WTC11 (cell line): ENCODE measurements at regions not wholly inside any gene's neighbourhood (a gene's known extent, or its start where the extent isn't known, plus 50 kb on each side); places are given as distances from the start of the nearest gene placed in this dataset.

Experiments
- ATAC-seq: fragments of 200-7000 bp; cut with Tn5 transposase; 2 replicates; pipeline ENCODE4 v1.10.0; 2021; ENCODE audit warnings: mild to moderate bottlenecking, moderate library complexity
- CTCF ChIA-PET: fragments of 300-600 bp; sonication (Branson Sonifier 250); formaldehyde crosslinking; loops from one replicate; lab custom pipeline; 2021; ENCODE audit warnings: antibody characterized with exemption; lab: Charles Lee
- POLR2A ChIA-PET: fragments of 350-600 bp; sonication (Branson Sonifier 250); formaldehyde crosslinking; loops from one replicate; lab custom pipeline; 2021; ENCODE audit warnings: antibody characterized with exemption; lab: Charles Lee
- DNase-seq: peaks from one replicate; pipeline ENCODE4 v3.0.0; 2021; ENCODE audit warnings: low spot score
- H3K27ac Mint-ChIP-seq: 2 replicates; pipeline ENCODE4 v1.8.0; 2021; ENCODE audit warnings: mixed read lengths
- H3K27me3 Mint-ChIP-seq: 2 replicates; pipeline ENCODE4 v1.8.0; 2021; ENCODE audit warnings: low read depth, mild to moderate bottlenecking, moderate library complexity, mixed read lengths
- H3K36me3 Mint-ChIP-seq: 2 replicates; pipeline ENCODE4 v1.8.0; 2021; ENCODE audit warnings: mixed read lengths
- H3K4me1 Mint-ChIP-seq: 2 replicates; pipeline ENCODE4 v1.8.0; 2022; ENCODE audit warnings: mixed read lengths
- H3K4me3 Mint-ChIP-seq: 2 replicates; pipeline ENCODE4 v1.8.0; 2021; ENCODE audit warnings: mild to moderate bottlenecking, moderate library complexity, mixed read lengths
- H3K9me3 Mint-ChIP-seq: 2 replicates; pipeline ENCODE4 v1.8.0; 2021; ENCODE audit warnings: mixed read lengths
- CBFB ChIP-seq: sonication (generic); formaldehyde crosslinking; IDR thresholded peaks from 2 replicates; pipeline ENCODE4 v1.8.1; 2022; ENCODE audit warnings: mild to moderate bottlenecking, low read depth, missing genetic modification reagents
- FOXP1 ChIP-seq: sonication (generic); formaldehyde crosslinking; IDR thresholded peaks from 2 replicates; pipeline ENCODE4 v1.8.0; 2022; ENCODE audit warnings: missing genetic modification reagents, mild to moderate bottlenecking, moderate library complexity, borderline replicate concordance
- JAZF1 ChIP-seq: fragments of 250-450 bp; sonication (Bioruptor Pico); IDR thresholded peaks from 2 replicates; pipeline ENCODE4 v1.9.0; 2021; ENCODE audit warnings: moderate library complexity, mild to moderate bottlenecking, inconsistent platforms
- NFATC4 ChIP-seq: fragments of 250-450 bp; sonication (Bioruptor Pico); IDR thresholded peaks from 2 replicates; pipeline ENCODE4 v1.9.0; 2021; ENCODE audit warnings: mild to moderate bottlenecking
- OVOL2 ChIP-seq: fragments of 250-450 bp; sonication (Bioruptor Pico); IDR thresholded peaks from 2 replicates; pipeline ENCODE4 v1.9.0; 2021; ENCODE audit warnings: mild to moderate bottlenecking, borderline replicate concordance
- RELA ChIP-seq: sonication (generic); formaldehyde crosslinking; IDR thresholded peaks from 2 replicates; pipeline ENCODE4 v1.8.1; 2022; ENCODE audit warnings: missing genetic modification reagents, mild to moderate bottlenecking, borderline replicate concordance
- RORB ChIP-seq: fragments of 250-450 bp; sonication (Bioruptor Pico); IDR thresholded peaks from 2 replicates; pipeline ENCODE4 v1.9.0; 2021; ENCODE audit warnings: mild to moderate bottlenecking
- SMAD4 ChIP-seq: sonication (generic); formaldehyde crosslinking; IDR thresholded peaks from 2 replicates; pipeline ENCODE4 v1.8.0; 2022; ENCODE audit warnings: mild to moderate bottlenecking, missing genetic modification reagents
- ZBTB21 ChIP-seq: sonication (generic); formaldehyde crosslinking; IDR thresholded peaks from 2 replicates; pipeline ENCODE4 v1.8.1; 2023; ENCODE audit warnings: mild to moderate bottlenecking, missing genetic modification reagents, borderline replicate concordance
- ZNF121 ChIP-seq: sonication (generic); formaldehyde crosslinking; IDR thresholded peaks from 2 replicates; pipeline ENCODE4 v1.8.0; 2023; ENCODE audit warnings: missing genetic modification reagents
- ZNF219 ChIP-seq: sonication (generic); formaldehyde crosslinking; IDR thresholded peaks from 2 replicates; pipeline ENCODE4 v1.8.0; 2023; ENCODE audit warnings: missing genetic modification reagents, mild to moderate bottlenecking, borderline replicate concordance
- ZNF263 ChIP-seq: sonication (generic); formaldehyde crosslinking; IDR thresholded peaks from 2 replicates; pipeline ENCODE4 v1.8.1; 2022; ENCODE audit warnings: low read depth, mild to moderate bottlenecking, moderate library complexity, missing genetic modification reagents
- TF ChIP-seq, protein P1 (sequence below): sonication (generic); formaldehyde crosslinking; IDR thresholded peaks from 2 replicates; pipeline ENCODE4 v1.8.0; 2023; ENCODE audit warnings: mild to moderate bottlenecking, missing genetic modification reagents
- TF ChIP-seq, protein P2 (sequence below): sonication (generic); formaldehyde crosslinking; IDR thresholded peaks from 2 replicates; pipeline ENCODE4 v1.8.0; 2022; ENCODE audit warnings: mild to moderate bottlenecking, missing genetic modification reagents
- TF ChIP-seq, protein P3 (sequence below): sonication (generic); formaldehyde crosslinking; IDR thresholded peaks from 2 replicates; pipeline ENCODE4 v1.8.1; 2023; ENCODE audit warnings: mild to moderate bottlenecking, missing genetic modification reagents, moderate library complexity
- TF ChIP-seq, protein P4 (sequence below): sonication (generic); formaldehyde crosslinking; IDR thresholded peaks from 2 replicates; pipeline ENCODE4 v1.8.1; 2023; ENCODE audit warnings: mild to moderate bottlenecking, missing genetic modification reagents, moderate library complexity
- TF ChIP-seq, protein P5 (sequence below): sonication (generic); formaldehyde crosslinking; IDR thresholded peaks from 2 replicates; pipeline ENCODE4 v1.8.0; 2022; ENCODE audit warnings: mild to moderate bottlenecking, missing genetic modification reagents
- TF ChIP-seq, protein P6 (sequence below): sonication (generic); formaldehyde crosslinking; IDR thresholded peaks from 2 replicates; pipeline ENCODE4 v1.8.1; 2023; ENCODE audit warnings: mild to moderate bottlenecking, moderate library complexity, missing genetic modification reagents
- TF ChIP-seq, protein P7 (sequence below): sonication (generic); formaldehyde crosslinking; IDR thresholded peaks from 2 replicates; pipeline ENCODE4 v1.8.0; 2022; ENCODE audit warnings: mild to moderate bottlenecking, missing genetic modification reagents

DNA sequence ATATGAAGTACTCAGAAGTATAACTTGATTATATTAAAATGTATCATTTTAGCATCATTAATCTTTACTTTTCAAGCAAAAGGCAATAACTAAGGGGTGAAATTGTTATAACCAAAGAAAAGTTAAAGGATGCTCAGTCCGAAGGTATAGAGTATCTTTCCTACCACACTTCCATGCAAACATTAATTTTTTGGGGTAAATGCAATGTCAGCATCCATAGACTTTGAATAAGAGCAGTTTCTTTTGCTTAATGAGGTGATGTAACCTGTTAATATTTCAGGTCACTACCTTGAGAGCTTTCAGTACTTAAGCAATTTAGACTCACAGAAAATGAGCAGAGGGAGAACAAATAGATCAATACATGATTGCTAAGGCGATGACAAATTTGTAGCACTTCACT, 1093.5 kb downstream of the PLA2G4A start (continued):
- TF ChIP-seq, protein P1, sequence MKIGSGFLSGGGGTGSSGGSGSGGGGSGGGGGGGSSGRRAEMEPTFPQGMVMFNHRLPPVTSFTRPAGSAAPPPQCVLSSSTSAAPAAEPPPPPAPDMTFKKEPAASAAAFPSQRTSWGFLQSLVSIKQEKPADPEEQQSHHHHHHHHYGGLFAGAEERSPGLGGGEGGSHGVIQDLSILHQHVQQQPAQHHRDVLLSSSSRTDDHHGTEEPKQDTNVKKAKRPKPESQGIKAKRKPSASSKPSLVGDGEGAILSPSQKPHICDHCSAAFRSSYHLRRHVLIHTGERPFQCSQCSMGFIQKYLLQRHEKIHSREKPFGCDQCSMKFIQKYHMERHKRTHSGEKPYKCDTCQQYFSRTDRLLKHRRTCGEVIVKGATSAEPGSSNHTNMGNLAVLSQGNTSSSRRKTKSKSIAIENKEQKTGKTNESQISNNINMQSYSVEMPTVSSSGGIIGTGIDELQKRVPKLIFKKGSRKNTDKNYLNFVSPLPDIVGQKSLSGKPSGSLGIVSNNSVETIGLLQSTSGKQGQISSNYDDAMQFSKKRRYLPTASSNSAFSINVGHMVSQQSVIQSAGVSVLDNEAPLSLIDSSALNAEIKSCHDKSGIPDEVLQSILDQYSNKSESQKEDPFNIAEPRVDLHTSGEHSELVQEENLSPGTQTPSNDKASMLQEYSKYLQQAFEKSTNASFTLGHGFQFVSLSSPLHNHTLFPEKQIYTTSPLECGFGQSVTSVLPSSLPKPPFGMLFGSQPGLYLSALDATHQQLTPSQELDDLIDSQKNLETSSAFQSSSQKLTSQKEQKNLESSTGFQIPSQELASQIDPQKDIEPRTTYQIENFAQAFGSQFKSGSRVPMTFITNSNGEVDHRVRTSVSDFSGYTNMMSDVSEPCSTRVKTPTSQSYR, result no peak
- no peak for TF ChIP-seq CBFB
- TF ChIP-seq ZNF219 (CRISPR knock-in tag), result no peak

DNA sequence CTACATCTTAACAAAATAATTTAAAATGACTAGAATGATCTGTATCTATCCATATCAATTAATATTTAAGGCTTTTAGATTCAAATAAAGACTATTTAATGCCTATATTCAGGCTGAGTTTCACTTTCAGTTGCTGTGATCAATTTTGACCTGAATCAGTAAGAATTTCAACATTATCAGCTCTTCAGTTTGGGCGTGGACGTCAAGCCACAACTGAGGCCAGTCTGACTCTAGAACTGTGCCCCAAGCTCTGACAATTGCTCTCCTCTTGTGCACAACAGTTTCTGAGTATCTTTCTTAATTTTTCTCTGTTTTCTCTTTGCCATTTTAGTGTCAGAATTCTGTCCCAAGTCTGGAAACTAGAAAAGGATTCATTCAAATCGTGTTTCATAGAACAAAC, 1095.5 kb downstream of the PLA2G4A start:
- POLR2A ChIA-PET, result no interaction called here
- no peak for ATAC-seq
- CTCF ChIA-PET, result no interaction called here
- Mint-ChIP-seq H3K9me3 (no peaks in the 10 kb centered on the region), H3K27me3 (no peaks in the 10 kb centered on the region), H3K27ac (0 out of 2 replicates have a peak overlapping the region, but pooled peaks have one; percentile 6)
- DNase-seq, result no peak
- TF ChIP-seq RORB (no peak), OVOL2 (CRISPR knock-in tag) (no peak), SMAD4 (CRISPR knock-in tag) (no peak), NFATC4 (no peak), FOXP1 (CRISPR knock-in tag) (no peak), ZBTB21 (CRISPR knock-in tag) (no peak), ZNF121 (CRISPR knock-in tag) (no peak), JAZF1 (CRISPR knock-in tag) (no peak), ZNF263 (CRISPR knock-in tag) (no peak), CBFB (no peak), ZNF219 (CRISPR knock-in tag) (no peak), RELA (no peak)
- TF ChIP-seq, protein P2, sequence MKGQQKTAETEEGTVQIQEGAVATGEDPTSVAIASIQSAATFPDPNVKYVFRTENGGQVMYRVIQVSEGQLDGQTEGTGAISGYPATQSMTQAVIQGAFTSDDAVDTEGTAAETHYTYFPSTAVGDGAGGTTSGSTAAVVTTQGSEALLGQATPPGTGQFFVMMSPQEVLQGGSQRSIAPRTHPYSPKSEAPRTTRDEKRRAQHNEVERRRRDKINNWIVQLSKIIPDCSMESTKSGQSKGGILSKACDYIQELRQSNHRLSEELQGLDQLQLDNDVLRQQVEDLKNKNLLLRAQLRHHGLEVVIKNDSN (CRISPR knock-in tag), result no peak
- TF ChIP-seq, protein P3, sequence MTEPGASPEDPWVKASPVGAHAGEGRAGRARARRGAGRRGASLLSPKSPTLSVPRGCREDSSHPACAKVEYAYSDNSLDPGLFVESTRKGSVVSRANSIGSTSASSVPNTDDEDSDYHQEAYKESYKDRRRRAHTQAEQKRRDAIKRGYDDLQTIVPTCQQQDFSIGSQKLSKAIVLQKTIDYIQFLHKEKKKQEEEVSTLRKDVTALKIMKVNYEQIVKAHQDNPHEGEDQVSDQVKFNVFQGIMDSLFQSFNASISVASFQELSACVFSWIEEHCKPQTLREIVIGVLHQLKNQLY (CRISPR knock-in tag), result no peak
- TF ChIP-seq, protein P4, sequence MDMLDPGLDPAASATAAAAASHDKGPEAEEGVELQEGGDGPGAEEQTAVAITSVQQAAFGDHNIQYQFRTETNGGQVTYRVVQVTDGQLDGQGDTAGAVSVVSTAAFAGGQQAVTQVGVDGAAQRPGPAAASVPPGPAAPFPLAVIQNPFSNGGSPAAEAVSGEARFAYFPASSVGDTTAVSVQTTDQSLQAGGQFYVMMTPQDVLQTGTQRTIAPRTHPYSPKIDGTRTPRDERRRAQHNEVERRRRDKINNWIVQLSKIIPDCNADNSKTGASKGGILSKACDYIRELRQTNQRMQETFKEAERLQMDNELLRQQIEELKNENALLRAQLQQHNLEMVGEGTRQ (CRISPR knock-in tag), result no peak
- TF ChIP-seq, protein P5, sequence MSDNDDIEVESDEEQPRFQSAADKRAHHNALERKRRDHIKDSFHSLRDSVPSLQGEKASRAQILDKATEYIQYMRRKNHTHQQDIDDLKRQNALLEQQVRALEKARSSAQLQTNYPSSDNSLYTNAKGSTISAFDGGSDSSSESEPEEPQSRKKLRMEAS (CRISPR knock-in tag), result no peak
- TF ChIP-seq, protein P6, sequence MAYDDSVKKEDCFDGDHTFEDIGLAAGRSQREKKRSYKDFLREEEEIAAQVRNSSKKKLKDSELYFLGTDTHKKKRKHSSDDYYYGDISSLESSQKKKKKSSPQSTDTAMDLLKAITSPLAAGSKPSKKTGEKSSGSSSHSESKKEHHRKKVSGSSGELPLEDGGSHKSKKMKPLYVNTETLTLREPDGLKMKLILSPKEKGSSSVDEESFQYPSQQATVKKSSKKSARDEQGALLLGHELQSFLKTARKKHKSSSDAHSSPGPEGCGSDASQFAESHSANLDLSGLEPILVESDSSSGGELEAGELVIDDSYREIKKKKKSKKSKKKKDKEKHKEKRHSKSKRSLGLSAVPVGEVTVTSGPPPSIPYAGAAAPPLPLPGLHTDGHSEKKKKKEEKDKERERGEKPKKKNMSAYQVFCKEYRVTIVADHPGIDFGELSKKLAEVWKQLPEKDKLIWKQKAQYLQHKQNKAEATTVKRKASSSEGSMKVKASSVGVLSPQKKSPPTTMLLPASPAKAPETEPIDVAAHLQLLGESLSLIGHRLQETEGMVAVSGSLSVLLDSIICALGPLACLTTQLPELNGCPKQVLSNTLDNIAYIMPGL (CRISPR knock-in tag), result no peak
- TF ChIP-seq, protein P7, sequence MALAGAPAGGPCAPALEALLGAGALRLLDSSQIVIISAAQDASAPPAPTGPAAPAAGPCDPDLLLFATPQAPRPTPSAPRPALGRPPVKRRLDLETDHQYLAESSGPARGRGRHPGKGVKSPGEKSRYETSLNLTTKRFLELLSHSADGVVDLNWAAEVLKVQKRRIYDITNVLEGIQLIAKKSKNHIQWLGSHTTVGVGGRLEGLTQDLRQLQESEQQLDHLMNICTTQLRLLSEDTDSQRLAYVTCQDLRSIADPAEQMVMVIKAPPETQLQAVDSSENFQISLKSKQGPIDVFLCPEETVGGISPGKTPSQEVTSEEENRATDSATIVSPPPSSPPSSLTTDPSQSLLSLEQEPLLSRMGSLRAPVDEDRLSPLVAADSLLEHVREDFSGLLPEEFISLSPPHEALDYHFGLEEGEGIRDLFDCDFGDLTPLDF, result no peak
- TF ChIP-seq, all 79 proteins: peak for 0
- no peak overlapping the region for H3K4me3 Mint-ChIP-seq
- H3K4me1 Mint-ChIP-seq, result peaks cover 26% of the 10 kb centered on the region
- no peaks in the 10 kb centered on the region for H3K36me3 Mint-ChIP-seq
